HEK293 (cell line): ENCODE measurements at regions not wholly inside any gene's neighbourhood (a gene's known extent, or its start where the extent isn't known, plus 50 kb on each side); places are given as distances from the start of the nearest gene placed in this dataset.

Experiments used
- CTCF ChIA-PET: fragments of 350-600 bp; formaldehyde crosslinking; extraction: SDS; loops from one replicate; lab custom pipeline; 2021; ENCODE audit warnings: antibody characterized with exemption; lab: Yijun Ruan, JAX
- POLR2A ChIA-PET: fragments of 300-600 bp; formaldehyde crosslinking; extraction: SDS; loops from one replicate; lab custom pipeline; 2020; ENCODE audit warnings: antibody characterized with exemption, inconsistent platforms; lab: Yijun Ruan, JAX
- H3K27ac ChIP-seq: fragments of 200-500 bp; sonication (Bioruptor generic); 2 replicates; pipeline ENCODE4 v1.5.1; 2014; ENCODE audit warnings: low read depth, low read length, control low read depth, inconsistent platforms; ENCODE audit errors: extremely low read depth
- H3K36me3 ChIP-seq, 2 experiments: fragments of 200-500 bp in 1 of 2; sonication (Bioruptor generic) in 1 of 2; 1 replicate in 1 of 2; 2 replicates in 1 of 2; pipeline ENCODE4 v1.5.1; 2014 to 2017; ENCODE audit warnings: inconsistent platforms in 2 of 2, low read length in 2 of 2; ENCODE audit not compliant: control insufficient read depth in 2 of 2, insufficient read depth in 1 of 2
- H3K4me1 ChIP-seq: fragments of 200-500 bp; sonication (Bioruptor generic); 2 replicates; pipeline ENCODE4 v1.5.1; 2014; ENCODE audit warnings: mild to moderate bottlenecking, low read length, inconsistent platforms; ENCODE audit not compliant: control insufficient read depth, insufficient read depth
- H3K4me3 ChIP-seq: 2 replicates; pipeline ENCODE4 v1.5.1; 2011; ENCODE audit warnings: low read depth, mild to moderate bottlenecking, control low read depth, low read length, moderate library complexity
- H3K9me3 ChIP-seq: fragments of 200-500 bp; sonication (Bioruptor generic); 2 replicates; pipeline ENCODE4 v1.5.1; 2014; ENCODE audit warnings: low read depth, low read length, inconsistent platforms; ENCODE audit not compliant: control insufficient read depth, insufficient read depth
- KLF10 ChIP-seq: fragments of 450-650 bp; IDR thresholded peaks from 2 replicates; pipeline ENCODE4 v1.5.1; 2018; ENCODE audit warnings: missing biosample characterization, mild to moderate bottlenecking, missing genetic modification characterization
- KLF8 ChIP-seq: fragments of 450-650 bp; formaldehyde crosslinking; IDR thresholded peaks from 2 replicates; pipeline ENCODE4 v1.5.1; 2016; ENCODE audit warnings: missing biosample characterization, missing genetic modification characterization
- OSR2 ChIP-seq: fragments of 450-650 bp; formaldehyde crosslinking; IDR thresholded peaks from 2 replicates; pipeline ENCODE4 v1.5.1; 2016; ENCODE audit warnings: missing biosample characterization, missing genetic modification characterization
- RBAK ChIP-seq: fragments of 450-650 bp; formaldehyde crosslinking; IDR thresholded peaks from 2 replicates; pipeline ENCODE4 v1.5.1; 2016; ENCODE audit warnings: missing biosample characterization, missing genetic modification characterization
- SETDB1 ChIP-seq: IDR thresholded peaks from one replicate; pipeline ENCODE4 v1.6.1; 2017; ENCODE audit warnings: mild to moderate bottlenecking, low read length, moderate library complexity, mixed read lengths; ENCODE audit not compliant: insufficient read length
- WT1 ChIP-seq: fragments of 450-650 bp; formaldehyde crosslinking; IDR thresholded peaks from 2 replicates; pipeline ENCODE4 v1.5.1; 2016; ENCODE audit warnings: missing biosample characterization, missing genetic modification characterization
- YY1 ChIP-seq: fragments of 450-650 bp; formaldehyde crosslinking; IDR thresholded peaks from 2 replicates; pipeline ENCODE4 v1.5.1; 2018; ENCODE audit warnings: missing biosample characterization, missing genetic modification characterization
- ZBTB20 ChIP-seq: fragments of 450-650 bp; formaldehyde crosslinking; IDR thresholded peaks from 2 replicates; pipeline ENCODE4 v1.5.1; 2016; ENCODE audit warnings: missing biosample characterization, missing genetic modification characterization
- ZBTB21 ChIP-seq: fragments of 450-650 bp; formaldehyde crosslinking; IDR thresholded peaks from 2 replicates; pipeline ENCODE4 v1.5.1; 2017; ENCODE audit warnings: missing biosample characterization, missing genetic modification characterization
- ZBTB8A ChIP-seq: fragments of 450-650 bp; formaldehyde crosslinking; IDR thresholded peaks from 2 replicates; pipeline ENCODE4 v1.5.1; 2016; ENCODE audit warnings: missing biosample characterization, missing genetic modification characterization
- ZFP37 ChIP-seq: fragments of 450-650 bp; formaldehyde crosslinking; IDR thresholded peaks from 2 replicates; pipeline ENCODE4 v1.5.1; 2016; ENCODE audit warnings: missing biosample characterization, missing genetic modification characterization
- ZNF133 ChIP-seq: fragments of 450-650 bp; formaldehyde crosslinking; IDR thresholded peaks from 2 replicates; pipeline ENCODE4 v1.5.1; 2016; ENCODE audit warnings: missing biosample characterization, missing genetic modification characterization
- ZNF140 ChIP-seq: fragments of 450-650 bp; formaldehyde crosslinking; IDR thresholded peaks from 2 replicates; pipeline ENCODE4 v1.5.1; 2016; ENCODE audit warnings: missing biosample characterization, missing genetic modification characterization
- ZNF155 ChIP-seq: fragments of 450-650 bp; formaldehyde crosslinking; IDR thresholded peaks from 2 replicates; pipeline ENCODE4 v1.5.1; 2016; ENCODE audit warnings: missing biosample characterization, missing genetic modification characterization
- ZNF157 ChIP-seq: fragments of 450-650 bp; formaldehyde crosslinking; IDR thresholded peaks from 2 replicates; pipeline ENCODE4 v1.5.1; 2016; ENCODE audit warnings: missing biosample characterization, missing genetic modification characterization
- ZNF16 ChIP-seq: fragments of 450-650 bp; formaldehyde crosslinking; IDR thresholded peaks from 2 replicates; pipeline ENCODE4 v1.5.1; 2016; ENCODE audit warnings: low read depth, missing biosample characterization, missing genetic modification characterization
- ZNF169 ChIP-seq: fragments of 450-650 bp; formaldehyde crosslinking; IDR thresholded peaks from 2 replicates; pipeline ENCODE4 v1.5.1; 2016; ENCODE audit warnings: missing biosample characterization, missing genetic modification characterization
- ZNF175 ChIP-seq: fragments of 450-650 bp; formaldehyde crosslinking; IDR thresholded peaks from 2 replicates; pipeline ENCODE4 v1.5.1; 2016; ENCODE audit warnings: missing biosample characterization, missing genetic modification characterization
- ZNF248 ChIP-seq: fragments of 450-650 bp; formaldehyde crosslinking; IDR thresholded peaks from 2 replicates; pipeline ENCODE4 v1.5.1; 2017; ENCODE audit warnings: missing biosample characterization, missing genetic modification characterization
- ZNF324 ChIP-seq: fragments of 450-650 bp; formaldehyde crosslinking; IDR thresholded peaks from 2 replicates; pipeline ENCODE4 v1.5.1; 2016; ENCODE audit warnings: missing biosample characterization, missing genetic modification characterization
- ZNF366 ChIP-seq: fragments of 450-650 bp; formaldehyde crosslinking; conservative IDR thresholded peaks from 2 replicates; pipeline ENCODE4 v1.5.1; 2016; ENCODE audit warnings: missing biosample characterization, missing genetic modification characterization
- ZNF404 ChIP-seq: fragments of 450-650 bp; formaldehyde crosslinking; IDR thresholded peaks from 2 replicates; pipeline ENCODE4 v1.5.1; 2017; ENCODE audit warnings: missing biosample characterization, missing genetic modification characterization
- ZNF416 ChIP-seq: fragments of 450-650 bp; formaldehyde crosslinking; IDR thresholded peaks from 2 replicates; pipeline ENCODE4 v1.5.1; 2016; ENCODE audit warnings: missing biosample characterization, missing genetic modification characterization
- ZNF473 ChIP-seq: fragments of 450-650 bp; formaldehyde crosslinking; IDR thresholded peaks from 2 replicates; pipeline ENCODE4 v1.5.1; 2017; ENCODE audit warnings: missing biosample characterization, missing genetic modification characterization
- ZNF529 ChIP-seq: fragments of 450-650 bp; formaldehyde crosslinking; IDR thresholded peaks from 2 replicates; pipeline ENCODE4 v1.5.1; 2017; ENCODE audit warnings: missing genetic modification characterization, missing biosample characterization; ENCODE audit not compliant: insufficient replicate concordance
- ZNF555 ChIP-seq: fragments of 450-650 bp; formaldehyde crosslinking; conservative IDR thresholded peaks from 2 replicates; pipeline ENCODE4 v1.5.1; 2017; ENCODE audit warnings: missing biosample characterization, mild to moderate bottlenecking, missing genetic modification characterization, inconsistent platforms
- ZNF558 ChIP-seq: fragments of 450-650 bp; formaldehyde crosslinking; IDR thresholded peaks from 2 replicates; pipeline ENCODE4 v1.5.1; 2016; ENCODE audit warnings: missing biosample characterization, missing genetic modification characterization
- ZNF561 ChIP-seq: fragments of 450-650 bp; IDR thresholded peaks from 2 replicates; pipeline ENCODE4 v1.5.1; 2018; ENCODE audit warnings: missing biosample characterization, missing genetic modification characterization, borderline replicate concordance
- ZNF626 ChIP-seq: fragments of 450-650 bp; sonication (Bioruptor Pico); formaldehyde crosslinking; IDR thresholded peaks from 2 replicates; pipeline ENCODE4 v1.5.1; 2018; ENCODE audit warnings: missing biosample characterization, missing genetic modification characterization, inconsistent platforms
- ZNF629 ChIP-seq: fragments of 450-650 bp; formaldehyde crosslinking; IDR thresholded peaks from 2 replicates; pipeline ENCODE4 v1.5.1; 2017; ENCODE audit warnings: missing biosample characterization, missing genetic modification characterization
- ZNF654 ChIP-seq: fragments of 450-650 bp; formaldehyde crosslinking; IDR thresholded peaks from 2 replicates; pipeline ENCODE4 v1.5.1; 2016; ENCODE audit warnings: low read depth, missing biosample characterization, missing genetic modification characterization
- ZNF677 ChIP-seq: fragments of 450-650 bp; IDR thresholded peaks from 2 replicates; pipeline ENCODE4 v1.5.0; 2018; ENCODE audit warnings: missing biosample characterization, mild to moderate bottlenecking, missing genetic modification characterization, moderate library complexity
- ZNF776 ChIP-seq: fragments of 450-650 bp; formaldehyde crosslinking; IDR thresholded peaks from 2 replicates; pipeline ENCODE4 v1.5.0; 2017; ENCODE audit warnings: missing biosample characterization, missing genetic modification characterization, borderline replicate concordance
- ZSCAN30 ChIP-seq: fragments of 450-650 bp; IDR thresholded peaks from 2 replicates; pipeline ENCODE4 v1.5.1; 2018; ENCODE audit warnings: missing biosample characterization, mild to moderate bottlenecking, missing genetic modification characterization, moderate library complexity
- TF ChIP-seq, protein P1 (sequence below): fragments of 450-650 bp; formaldehyde crosslinking; IDR thresholded peaks from 2 replicates; pipeline ENCODE4 v1.5.1; 2017; ENCODE audit warnings: missing biosample characterization, missing genetic modification characterization
- TF ChIP-seq, protein P2 (sequence below): fragments of 450-650 bp; formaldehyde crosslinking; IDR thresholded peaks from 2 replicates; pipeline ENCODE4 v1.5.1; 2017; ENCODE audit warnings: missing biosample characterization, missing genetic modification characterization

DNA sequence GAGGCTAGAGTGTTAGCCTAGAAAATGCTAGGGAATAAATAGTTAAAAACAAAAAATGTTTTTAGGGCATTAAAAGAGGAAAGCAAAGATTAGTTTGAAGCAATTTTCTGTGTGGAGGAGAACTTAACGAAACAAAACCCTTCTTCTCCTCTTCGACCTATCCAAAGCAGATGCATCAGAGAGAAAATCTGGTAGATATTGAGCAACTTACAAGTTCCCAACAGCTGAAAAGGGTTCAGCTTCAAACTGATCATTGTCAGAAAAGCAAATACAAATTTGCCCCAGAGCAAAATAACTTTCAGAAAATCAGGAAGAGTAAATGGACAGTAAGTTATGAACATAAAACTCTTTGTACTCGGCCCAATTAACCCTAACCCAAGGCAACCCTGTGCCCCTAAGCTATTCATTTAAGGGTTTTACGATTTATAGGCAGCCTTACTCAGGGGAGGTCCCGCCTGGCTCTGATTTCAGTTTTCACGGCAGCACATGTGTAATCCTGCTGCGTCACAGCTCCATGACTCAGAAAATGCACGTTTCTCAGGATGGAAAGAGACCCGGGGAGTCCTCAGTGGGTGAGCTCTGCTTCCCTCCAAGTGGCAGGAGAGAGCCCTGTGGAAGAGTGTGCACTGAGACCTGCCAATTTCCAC, 405.7 kb upstream of the SALL1 start (continued):
- peak; percentile 81 for TF ChIP-seq OSR2 (tag by site-specific recombination)
- TF ChIP-seq ZNF629 (tag by site-specific recombination) = peak; percentile 95
- TF ChIP-seq RBAK (tag by site-specific recombination) = no peak
- TF ChIP-seq ZNF677 (tag by site-specific recombination) = no peak
- TF ChIP-seq ZFP37 = no peak
- no peak for TF ChIP-seq ZNF529 (tag by site-specific recombination)
- TF ChIP-seq ZNF555 (tag by site-specific recombination) = no peak
- peak; percentile 61; the same call in 1 of the 2 replicates for TF ChIP-seq KLF10 (tag by site-specific recombination)
- no peak for TF ChIP-seq ZNF324 (tag by site-specific recombination)
- TF ChIP-seq SETDB1 = no peak
- TF ChIP-seq ZNF404 (tag by site-specific recombination) = no peak
- TF ChIP-seq ZNF416 (tag by site-specific recombination) = no peak
- no peak for TF ChIP-seq YY1 (tag by site-specific recombination)
- TF ChIP-seq KLF8 (tag by site-specific recombination) = peak; percentile 67; the same call in 1 of the 2 replicates
- 0 out of 2 replicates have a peak, but pooled peaks have one; percentile 13 for TF ChIP-seq ZBTB20 (tag by site-specific recombination)
- TF ChIP-seq ZNF654 (tag by site-specific recombination) = no peak; the same call in 1 of the 2 replicates
- no peak for TF ChIP-seq ZNF626 (tag by site-specific recombination)
- no peak for TF ChIP-seq ZNF175 (tag by site-specific recombination)
- TF ChIP-seq ZSCAN30 (tag by site-specific recombination) = peak; percentile 52; the same call in 1 of the 2 replicates
- TF ChIP-seq ZNF169 (tag by site-specific recombination) = no peak
- TF ChIP-seq WT1 (tag by site-specific recombination) = peak; percentile 87

DNA sequence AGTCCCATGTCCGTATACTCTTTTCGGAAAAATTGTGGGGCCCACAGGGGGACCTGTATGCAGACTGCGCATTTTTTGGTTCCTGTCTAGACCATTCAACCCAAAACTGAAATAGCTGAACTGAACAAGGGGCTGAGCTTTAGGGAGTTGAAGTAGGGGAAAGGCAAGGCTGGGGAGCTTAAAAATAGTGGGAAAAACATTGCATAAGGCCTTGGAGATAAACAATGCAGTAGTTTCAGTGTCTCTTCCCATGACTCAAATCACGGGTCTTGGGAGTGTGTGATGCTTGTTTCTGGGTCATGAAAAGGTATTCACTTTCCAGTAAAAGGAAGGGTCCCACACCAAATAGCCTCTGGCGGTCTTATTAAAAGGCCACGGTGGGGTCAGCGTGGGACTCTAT, 402.8 kb upstream of the SALL1 start:
- Histone ChIP-seq H3K9me3 (no peaks in the 10 kb centered on the region), H3K36me3 (no peaks in the 10 kb centered on the region), H3K27ac (no peak overlapping the region), H3K4me1 (peaks cover 8% of the 10 kb centered on the region), H3K4me3 (no peak overlapping the region)
- ChIA-PET CTCF (no interaction called here), POLR2A (no interaction called here)
- TF ChIP-seq ZNF157 (tag by site-specific recombination) (no peak), OSR2 (tag by site-specific recombination) (no peak), ZNF133 (tag by site-specific recombination) (no peak), ZNF16 (no peak), ZNF558 (no peak), ZBTB8A (no peak), ZNF473 (tag by site-specific recombination) (no peak), ZNF155 (no peak), ZNF561 (tag by site-specific recombination) (no peak), ZBTB21 (tag by site-specific recombination) (no peak), ZNF366 (no peak), ZNF248 (tag by site-specific recombination) (no peak), ZNF776 (tag by site-specific recombination) (no peak), ZNF140 (tag by site-specific recombination) (no peak), SETDB1 (no peak)
- TF ChIP-seq, protein P1, sequence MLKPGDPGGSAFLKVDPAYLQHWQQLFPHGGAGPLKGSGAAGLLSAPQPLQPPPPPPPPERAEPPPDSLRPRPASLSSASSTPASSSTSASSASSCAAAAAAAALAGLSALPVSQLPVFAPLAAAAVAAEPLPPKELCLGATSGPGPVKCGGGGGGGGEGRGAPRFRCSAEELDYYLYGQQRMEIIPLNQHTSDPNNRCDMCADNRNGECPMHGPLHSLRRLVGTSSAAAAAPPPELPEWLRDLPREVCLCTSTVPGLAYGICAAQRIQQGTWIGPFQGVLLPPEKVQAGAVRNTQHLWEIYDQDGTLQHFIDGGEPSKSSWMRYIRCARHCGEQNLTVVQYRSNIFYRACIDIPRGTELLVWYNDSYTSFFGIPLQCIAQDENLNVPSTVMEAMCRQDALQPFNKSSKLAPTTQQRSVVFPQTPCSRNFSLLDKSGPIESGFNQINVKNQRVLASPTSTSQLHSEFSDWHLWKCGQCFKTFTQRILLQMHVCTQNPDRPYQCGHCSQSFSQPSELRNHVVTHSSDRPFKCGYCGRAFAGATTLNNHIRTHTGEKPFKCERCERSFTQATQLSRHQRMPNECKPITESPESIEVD (tag by site-specific recombination) = no peak
- TF ChIP-seq, protein P2, sequence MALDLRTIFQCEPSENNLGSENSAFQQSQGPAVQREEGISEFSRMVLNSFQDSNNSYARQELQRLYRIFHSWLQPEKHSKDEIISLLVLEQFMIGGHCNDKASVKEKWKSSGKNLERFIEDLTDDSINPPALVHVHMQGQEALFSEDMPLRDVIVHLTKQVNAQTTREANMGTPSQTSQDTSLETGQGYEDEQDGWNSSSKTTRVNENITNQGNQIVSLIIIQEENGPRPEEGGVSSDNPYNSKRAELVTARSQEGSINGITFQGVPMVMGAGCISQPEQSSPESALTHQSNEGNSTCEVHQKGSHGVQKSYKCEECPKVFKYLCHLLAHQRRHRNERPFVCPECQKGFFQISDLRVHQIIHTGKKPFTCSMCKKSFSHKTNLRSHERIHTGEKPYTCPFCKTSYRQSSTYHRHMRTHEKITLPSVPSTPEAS (tag by site-specific recombination) = no peak
